Tibial nerve (tissue), 4 donors: ENCODE measurements at regions not wholly inside any gene's neighbourhood (a gene's known extent, or its start where the extent isn't known, plus 50 kb on each side); places are given as distances from the start of the nearest gene placed in this dataset.

Experiments used
- EP300 ChIP-seq, 2 donors: sonication (generic); formaldehyde crosslinking; IDR thresholded peaks; one replicate each; pipeline ENCODE4 v1.6.1; 2017; ENCODE audit warnings: antibody characterized with exemption in 2 of 2, mild to moderate bottlenecking in 1 of 2
- TF ChIP-seq, protein P1 (sequence below), 5 experiments: fragments of 200-600 bp in 3 of 5; fragments of 450-650 bp in 2 of 5; sonication (generic) in 3 of 5; IDR thresholded peaks; one replicate each; pipeline ENCODE4 v1.5.1; 2016 to 2019; ENCODE audit warnings: antibody characterized with exemption in 5 of 5, mild to moderate bottlenecking in 3 of 5, moderate library complexity in 2 of 5

DNA sequence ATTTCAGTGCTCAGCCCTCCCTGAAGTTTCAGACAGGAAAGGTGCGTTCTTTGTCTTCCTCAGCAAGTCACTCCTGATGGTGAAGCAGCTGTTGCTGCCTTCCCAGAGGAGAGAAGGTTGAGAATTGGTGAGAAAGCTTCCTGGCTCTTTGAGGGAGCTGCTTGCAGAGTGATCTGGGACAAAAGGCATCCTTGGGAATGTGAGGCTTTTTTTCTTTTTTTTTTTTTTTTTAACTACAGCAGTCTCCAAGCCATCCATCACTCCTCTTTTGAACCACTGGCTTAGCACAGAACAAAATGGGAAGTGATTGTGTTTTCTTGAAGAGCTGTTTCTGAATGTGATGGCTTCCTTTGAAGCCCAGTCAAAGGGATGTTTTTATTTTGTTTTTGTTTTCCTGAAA lies 120.4 kb upstream of the LRIG3 start:
- TF ChIP-seq, protein P1, sequence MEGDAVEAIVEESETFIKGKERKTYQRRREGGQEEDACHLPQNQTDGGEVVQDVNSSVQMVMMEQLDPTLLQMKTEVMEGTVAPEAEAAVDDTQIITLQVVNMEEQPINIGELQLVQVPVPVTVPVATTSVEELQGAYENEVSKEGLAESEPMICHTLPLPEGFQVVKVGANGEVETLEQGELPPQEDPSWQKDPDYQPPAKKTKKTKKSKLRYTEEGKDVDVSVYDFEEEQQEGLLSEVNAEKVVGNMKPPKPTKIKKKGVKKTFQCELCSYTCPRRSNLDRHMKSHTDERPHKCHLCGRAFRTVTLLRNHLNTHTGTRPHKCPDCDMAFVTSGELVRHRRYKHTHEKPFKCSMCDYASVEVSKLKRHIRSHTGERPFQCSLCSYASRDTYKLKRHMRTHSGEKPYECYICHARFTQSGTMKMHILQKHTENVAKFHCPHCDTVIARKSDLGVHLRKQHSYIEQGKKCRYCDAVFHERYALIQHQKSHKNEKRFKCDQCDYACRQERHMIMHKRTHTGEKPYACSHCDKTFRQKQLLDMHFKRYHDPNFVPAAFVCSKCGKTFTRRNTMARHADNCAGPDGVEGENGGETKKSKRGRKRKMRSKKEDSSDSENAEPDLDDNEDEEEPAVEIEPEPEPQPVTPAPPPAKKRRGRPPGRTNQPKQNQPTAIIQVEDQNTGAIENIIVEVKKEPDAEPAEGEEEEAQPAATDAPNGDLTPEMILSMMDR (IDR thresholded peaks at IDR 0.05), result no peak
- no peak for TF ChIP-seq EP300 (IDR thresholded peaks at IDR 0.05)
